H9 (cell line): ENCODE measurements at regions not wholly inside any gene's neighbourhood (a gene's known extent, or its start where the extent isn't known, plus 50 kb on each side); places are given as distances from the start of the nearest gene placed in this dataset.

ENCODE experiments used
- DNase-seq: peaks from one replicate; pipeline ENCODE4 v3.0.0-alpha.2; 2017
- H2AFZ ChIP-seq: one replicate; pipeline ENCODE4 v1.6.1; 2013; ENCODE audit warnings: mild to moderate bottlenecking, low read length, control low read depth, moderate library complexity
- H2AK5ac ChIP-seq: 2 replicates; pipeline ENCODE4 v1.6.1; 2013; ENCODE audit warnings: low read length, control low read depth, mixed read lengths; ENCODE audit not compliant: insufficient read length
- H2BK120ac ChIP-seq: one replicate; pipeline ENCODE4 v1.6.1; 2013; ENCODE audit warnings: low read depth, mild to moderate bottlenecking, low read length, control low read depth, inconsistent platforms; ENCODE audit not compliant: poor library complexity, severe bottlenecking
- H2BK12ac ChIP-seq: 2 replicates; pipeline ENCODE4 v1.6.1; 2013; ENCODE audit warnings: low read length, control low read depth, mixed read lengths, low read depth; ENCODE audit not compliant: insufficient read length
- H2BK15ac ChIP-seq: 2 replicates; pipeline ENCODE4 v1.6.1; 2013; ENCODE audit warnings: low read depth, low read length, control low read depth
- H2BK20ac ChIP-seq: one replicate; pipeline ENCODE4 v1.6.1; 2013; ENCODE audit warnings: low read depth, mild to moderate bottlenecking, low read length, control low read depth, inconsistent platforms; ENCODE audit not compliant: poor library complexity, severe bottlenecking
- H2BK5ac ChIP-seq: 2 replicates; pipeline ENCODE4 v1.6.1; 2013; ENCODE audit warnings: low read length, control low read depth, mixed read lengths; ENCODE audit not compliant: insufficient read length
- H3K14ac ChIP-seq: 2 replicates; pipeline ENCODE4 v1.6.1; 2013; ENCODE audit warnings: low read length, control low read depth; ENCODE audit not compliant: insufficient read depth
- H3K18ac ChIP-seq: 2 replicates; pipeline ENCODE4 v1.6.1; 2013; ENCODE audit warnings: low read depth, mild to moderate bottlenecking, mixed read lengths, low read length, control low read depth; ENCODE audit not compliant: insufficient read length
- H3K23ac ChIP-seq: 2 replicates; pipeline ENCODE4 v1.6.1; 2013; ENCODE audit warnings: low read length, control low read depth, mixed read lengths, low read depth; ENCODE audit not compliant: insufficient read length
- H3K23me2 ChIP-seq: 2 replicates; pipeline ENCODE4 v1.6.1; 2013; ENCODE audit warnings: low read depth, mild to moderate bottlenecking, mixed read lengths, low read length, control low read depth; ENCODE audit not compliant: insufficient read length, poor library complexity, severe bottlenecking
- H3K27ac ChIP-seq: 2 replicates; pipeline ENCODE4 v1.5.1; 2013; ENCODE audit warnings: low read length, control low read depth, mixed read lengths, low read depth; ENCODE audit not compliant: insufficient read length
- H3K27me3 ChIP-seq: 2 replicates; pipeline ENCODE4 v1.6.1; 2013; ENCODE audit warnings: low read length, control low read depth, inconsistent platforms; ENCODE audit not compliant: insufficient read depth
- H3K4ac ChIP-seq: 2 replicates; pipeline ENCODE4 v1.6.1; 2013; ENCODE audit warnings: low read depth, mild to moderate bottlenecking, control low read depth, inconsistent platforms, low read length, moderate library complexity
- H3K4me1 ChIP-seq: 2 replicates; pipeline ENCODE4 v1.6.1; 2013; ENCODE audit warnings: low read length, control low read depth, inconsistent platforms; ENCODE audit not compliant: insufficient read depth
- H3K4me2 ChIP-seq: 2 replicates; pipeline ENCODE4 v1.6.1; 2013; ENCODE audit warnings: low read length, control low read depth, mixed read lengths; ENCODE audit not compliant: insufficient read length, insufficient read depth
- H3K56ac ChIP-seq: 2 replicates; pipeline ENCODE4 v1.6.1; 2013; ENCODE audit warnings: low read depth, mild to moderate bottlenecking, mixed read lengths, low read length, control low read depth; ENCODE audit not compliant: insufficient read length
- H3K79me1 ChIP-seq: 2 replicates; pipeline ENCODE4 v1.6.1; 2013; ENCODE audit warnings: low read depth, mild to moderate bottlenecking, moderate library complexity, low read length, control low read depth, inconsistent platforms; ENCODE audit not compliant: insufficient read depth, poor library complexity, severe bottlenecking
- H3K79me2 ChIP-seq: 2 replicates; pipeline ENCODE4 v1.6.1; 2013; ENCODE audit warnings: low read length, control low read depth, inconsistent platforms; ENCODE audit not compliant: insufficient read depth
- H3K9ac ChIP-seq: 2 replicates; pipeline ENCODE4 v1.6.1; 2013; ENCODE audit warnings: low read length, control low read depth, mixed read lengths; ENCODE audit not compliant: insufficient read length; ENCODE audit errors: extremely low read depth
- H3K9me3 ChIP-seq: one replicate; pipeline ENCODE4 v1.6.1; 2013; ENCODE audit warnings: low read depth, low read length, inconsistent platforms; ENCODE audit not compliant: control insufficient read depth
- H3T11ph ChIP-seq: one replicate; pipeline ENCODE4 v1.6.1; 2013; ENCODE audit warnings: mild to moderate bottlenecking, low read length, control low read depth, inconsistent platforms
- H4K20me1 ChIP-seq: one replicate; pipeline ENCODE4 v1.6.1; 2013; ENCODE audit not compliant: control insufficient read depth, insufficient read length, insufficient read depth
- H4K5ac ChIP-seq: 2 replicates; pipeline ENCODE4 v1.6.1; 2013; ENCODE audit warnings: low read depth, mild to moderate bottlenecking, mixed read lengths, low read length, control low read depth; ENCODE audit not compliant: insufficient read length
- H4K8ac ChIP-seq: replicated peaks from 2 replicates; pipeline ENCODE4 v1.6.1; 2013; ENCODE audit warnings: low read length, control low read depth, mixed read lengths, low read depth; ENCODE audit not compliant: insufficient read length
- H4K91ac ChIP-seq: 2 replicates; pipeline ENCODE4 v1.6.1; 2013; ENCODE audit warnings: low read depth, mild to moderate bottlenecking, moderate library complexity, mixed read lengths, low read length, control low read depth; ENCODE audit not compliant: insufficient read length
- H3K27ac Mint-ChIP-seq, 3 experiments: 2 replicates in 2 of 3; 3 replicates in 1 of 3; pipeline ENCODE4 v1.8.0; 2020 to 2021; ENCODE audit warnings: mixed read lengths in 3 of 3, mild to moderate bottlenecking in 1 of 3, moderate library complexity in 1 of 3
- H3K27me3 Mint-ChIP-seq: 2 replicates; pipeline ENCODE4 v1.8.0; 2021; ENCODE audit warnings: low read depth, mild to moderate bottlenecking, moderate library complexity, mixed read lengths
- H3K36me3 Mint-ChIP-seq, 3 experiments: 2 replicates in 2 of 3; 3 replicates in 1 of 3; pipeline ENCODE4 v1.8.0; 2020 to 2021; ENCODE audit warnings: low read depth in 3 of 3, mixed read lengths in 3 of 3; ENCODE audit not compliant: insufficient read depth in 1 of 3
- H3K4me1 Mint-ChIP-seq, 2 experiments: 2 replicates each; pipeline ENCODE4 v1.8.0; 2020; ENCODE audit warnings: mixed read lengths in 2 of 2
- H3K4me3 Mint-ChIP-seq, 2 experiments: 2 replicates in 1 of 2; 3 replicates in 1 of 2; pipeline ENCODE4 v1.8.0; 2020 to 2021; ENCODE audit warnings: mild to moderate bottlenecking in 2 of 2, mixed read lengths in 2 of 2, moderate library complexity in 1 of 2
- H3K9me3 Mint-ChIP-seq, 2 experiments: 2 replicates in 1 of 2; 3 replicates in 1 of 2; pipeline ENCODE4 v1.8.0; 2020; ENCODE audit warnings: mild to moderate bottlenecking in 2 of 2, mixed read lengths in 2 of 2, moderate library complexity in 1 of 2
- CTCF ChIP-seq: fragments of 200-600 bp; sonication (generic); conservative IDR thresholded peaks from 3 replicates; pipeline ENCODE4 v1.8.0; 2021; ENCODE audit warnings: antibody characterized with exemption, mild to moderate bottlenecking
- WGBS: extraction: QIAGEN DNeasy Blood & Tissue Kit; methylation state at CpG from one replicate; pipeline ENCODE4 v1.1.7; 2013; ENCODE audit warnings: missing lambda C conversion rate, low lambda C conversion rate, mixed read lengths; ENCODE audit not compliant: insufficient read length; ENCODE audit errors: extremely low coverage; 5-methylcytosine and 5-hydroxymethylcytosine counted together

GRCh38 chr1:30471307-30471706, 252.1 kb downstream of the MATN1 start:
- H3K18ac ChIP-seq, result no peak overlapping the region
- DNase-seq, result no peak
- no CpG with 5 or more reads among the region's 2 CpGs for WGBS
- Mint-ChIP-seq H3K27ac (no peak overlapping the region), H3K36me3 (no peaks in the 10 kb centered on the region; a peak in 1 of 7 replicates), H3K27me3 (peaks cover 11% of the 10 kb centered on the region), H3K4me3 (no peak overlapping the region), H3K4me1 (no peaks in the 10 kb centered on the region), H3K9me3 (no peaks in the 10 kb centered on the region)
- no peak overlapping the region for H2BK5ac ChIP-seq
- H3K23ac ChIP-seq, result no peak overlapping the region
- H3K27ac ChIP-seq, result no peak overlapping the region
- H4K91ac ChIP-seq, result no peak overlapping the region
- no peak overlapping the region for H2BK120ac ChIP-seq
- H3K9ac ChIP-seq, result no peak overlapping the region
- H2BK12ac ChIP-seq, result no peak overlapping the region
- no peak overlapping the region for H3K56ac ChIP-seq
- no peaks in the 10 kb centered on the region for H3K79me1 ChIP-seq
- no peak overlapping the region for H3K14ac ChIP-seq
- no peak overlapping the region for H2AFZ ChIP-seq
- no peak overlapping the region for H2AK5ac ChIP-seq
- H4K8ac ChIP-seq, result no peak overlapping the region
- no peaks in the 10 kb centered on the region for H3K9me3 ChIP-seq
- H3K4me1 ChIP-seq, result no peaks in the 10 kb centered on the region
- no peak overlapping the region for H2BK20ac ChIP-seq
- H3K27me3 ChIP-seq, result no peaks in the 10 kb centered on the region
- H4K5ac ChIP-seq, result no peak overlapping the region
- H4K20me1 ChIP-seq, result no peaks in the 10 kb centered on the region
- no peaks in the 10 kb centered on the region for H3K79me2 ChIP-seq
- H3K4me2 ChIP-seq, result no peak overlapping the region
- no peak overlapping the region for H3T11ph ChIP-seq
- H2BK15ac ChIP-seq, result no peak overlapping the region
- no peak for TF ChIP-seq CTCF
- peaks cover 3% of the 10 kb centered on the region for H3K23me2 ChIP-seq
- no peak overlapping the region for H3K4ac ChIP-seq
